ENCODE measurements at regions not wholly inside any gene's neighbourhood (a gene's known extent, or its start where the extent isn't known, plus 50 kb on each side); places are given as distances from the start of the nearest gene placed in this dataset.

DNA sequence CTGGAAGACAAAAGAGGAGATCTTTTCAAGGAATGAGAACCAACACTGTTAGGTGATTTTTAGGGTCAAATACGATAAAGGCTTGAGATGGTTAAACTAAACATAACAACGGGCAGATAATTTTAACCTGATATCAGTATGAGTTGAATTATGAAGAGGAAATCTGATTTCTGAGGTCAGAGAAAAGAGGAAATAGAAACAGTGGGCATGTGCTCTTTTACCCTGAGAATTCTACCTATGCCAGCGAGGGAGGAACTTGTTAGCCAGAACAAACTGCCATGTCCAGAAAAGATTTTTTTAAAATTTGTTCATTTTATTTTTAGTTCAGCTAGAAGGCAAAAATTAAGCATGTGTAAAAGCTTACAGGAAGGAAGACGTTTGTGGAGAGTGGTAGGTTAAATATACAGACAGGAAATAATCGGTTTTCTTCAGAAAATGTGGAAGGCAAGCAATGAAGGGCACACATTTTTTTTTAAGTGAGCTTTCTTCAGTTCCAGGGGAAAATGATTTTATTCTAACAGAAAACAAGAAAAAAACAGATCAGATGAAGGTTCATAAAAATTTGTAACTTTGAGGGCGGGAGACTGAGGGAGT lies 1745.3 kb downstream of the MRPL39 start:
- CTCF ChIA-PET = interaction anchor here (1.0 to 1.5 kb wide), 2 partner anchors 10 to 107 kb away, joined by 5 read pairs; no protein-coding TSS in a partner anchor
- peak overlapping the region; percentile 21 for H3K27ac Mint-ChIP-seq
- intact Hi-C loops (cut with micrococcal nuclease) = no loop called here
- no peaks in the 10 kb centered on the region for H3K9me3 Mint-ChIP-seq (ENCODE audit: insufficient read depth)
- peak overlapping the region; percentile 31 to 76 for H3K27ac ChIP-seq (ENCODE audit: low read length in 2 of 2)
- H3K4me2 ChIP-seq (replicated peaks; ENCODE audit: low read depth, low read length, poor library complexity, severe bottlenecking) = peak overlapping the region; percentile 55
- H3K36me3 ChIP-seq (replicated peaks in 1 of 2; ENCODE audit: control extremely low read depth in 1 of 2, control insufficient read depth in 1 of 2, extremely low read depth in 1 of 2, insufficient read depth in 2 of 2, low read length in 1 of 2) = no peaks in the 10 kb centered on the region
- H3K4me3 ChIP-seq (ENCODE audit: control extremely low read depth in 1 of 5, extremely low read depth in 1 of 5, insufficient read depth in 1 of 5, low read depth in 2 of 5, low read length in 4 of 5) = peak overlapping the region in 1 of 5 experiments; percentile 17
- WGBS (ENCODE audit: insufficient coverage) = 0% methylated on average over 2 of the region's 6 CpGs
- H3K4me1 ChIP-seq (ENCODE audit: control insufficient read depth in 2 of 2, insufficient read depth in 2 of 2, low read length in 2 of 2) = peaks cover 22 to 32% of the 10 kb centered on the region in 2 donors
- peak; percentile 47 for ATAC-seq (ENCODE audit: low read depth)
- POLR2A ChIA-PET = no interaction called here
- peak overlapping the region; percentile 21 for H2AFZ ChIP-seq (ENCODE audit: insufficient read depth, low read depth, low read length, poor library complexity, severe bottlenecking)
- no peaks in the 10 kb centered on the region for H4K20me1 ChIP-seq (ENCODE audit: control insufficient read depth, insufficient read depth, low read length, poor library complexity, severe bottlenecking)
- no peaks in the 10 kb centered on the region for H3K27me3 ChIP-seq (replicated peaks in 1 of 4; ENCODE audit: control extremely low read depth in 1 of 4, control insufficient read depth in 3 of 4, insufficient read depth in 4 of 4, low read length in 3 of 4)
- peaks cover 41% of the 10 kb centered on the region for H3K4me1 Mint-ChIP-seq
- H3K9ac ChIP-seq (ENCODE audit: low read length) = peak overlapping the region; percentile 14
- H3K4me3 Mint-ChIP-seq = peak overlapping the region; percentile 18
- DNase-seq = peak; percentile 52
- H3K79me2 ChIP-seq (ENCODE audit: control insufficient read depth, insufficient read depth, low read length) = no peaks in the 10 kb centered on the region
- peaks cover 0 to 13% (median 0%) of the 10 kb centered on the region in 3 donors for H3K9me3 ChIP-seq (ENCODE audit: control extremely low read depth in 1 of 3, control insufficient read depth in 2 of 3, insufficient read depth in 1 of 3, low read length in 2 of 3)
- TF ChIP-seq, protein P1, sequence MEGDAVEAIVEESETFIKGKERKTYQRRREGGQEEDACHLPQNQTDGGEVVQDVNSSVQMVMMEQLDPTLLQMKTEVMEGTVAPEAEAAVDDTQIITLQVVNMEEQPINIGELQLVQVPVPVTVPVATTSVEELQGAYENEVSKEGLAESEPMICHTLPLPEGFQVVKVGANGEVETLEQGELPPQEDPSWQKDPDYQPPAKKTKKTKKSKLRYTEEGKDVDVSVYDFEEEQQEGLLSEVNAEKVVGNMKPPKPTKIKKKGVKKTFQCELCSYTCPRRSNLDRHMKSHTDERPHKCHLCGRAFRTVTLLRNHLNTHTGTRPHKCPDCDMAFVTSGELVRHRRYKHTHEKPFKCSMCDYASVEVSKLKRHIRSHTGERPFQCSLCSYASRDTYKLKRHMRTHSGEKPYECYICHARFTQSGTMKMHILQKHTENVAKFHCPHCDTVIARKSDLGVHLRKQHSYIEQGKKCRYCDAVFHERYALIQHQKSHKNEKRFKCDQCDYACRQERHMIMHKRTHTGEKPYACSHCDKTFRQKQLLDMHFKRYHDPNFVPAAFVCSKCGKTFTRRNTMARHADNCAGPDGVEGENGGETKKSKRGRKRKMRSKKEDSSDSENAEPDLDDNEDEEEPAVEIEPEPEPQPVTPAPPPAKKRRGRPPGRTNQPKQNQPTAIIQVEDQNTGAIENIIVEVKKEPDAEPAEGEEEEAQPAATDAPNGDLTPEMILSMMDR (IDR thresholded peaks at IDR 0.05) = no peak
- no peak for TF ChIP-seq EZH2 (IDR thresholded peaks at IDR 0.05; ENCODE audit: borderline replicate concordance, insufficient read depth, low read depth, low read length, poor library complexity, severe bottlenecking)
- H3K27me3 Mint-ChIP-seq = no peaks in the 10 kb centered on the region

DNA sequence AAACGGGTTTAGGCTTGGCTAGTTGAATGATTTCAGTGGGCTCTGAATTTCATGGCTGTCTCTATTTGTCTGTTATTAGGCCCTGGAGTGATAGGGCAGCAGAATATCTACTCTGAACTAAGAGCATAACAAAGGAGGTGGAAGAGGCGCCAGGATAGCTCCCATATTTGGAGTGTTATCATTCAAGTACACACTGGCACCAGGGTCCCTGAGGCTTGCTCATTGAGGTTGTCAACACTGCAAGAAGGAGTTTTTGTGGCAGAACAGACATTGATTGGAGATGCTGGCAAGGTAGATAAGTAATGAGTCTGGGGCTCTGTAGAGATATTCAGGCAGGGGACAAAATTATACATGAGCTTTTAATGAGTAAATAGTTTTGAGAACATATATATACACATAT lies 1748.4 kb downstream of the MRPL39 start:
- H3K4me1 Mint-ChIP-seq = peaks cover 39% of the 10 kb centered on the region
- no peak for ATAC-seq (ENCODE audit: low read depth)
- no peak overlapping the region for H3K4me3 Mint-ChIP-seq
- Histone ChIP-seq H3K79me2 (ENCODE audit: control insufficient read depth, insufficient read depth, low read length) (no peaks in the 10 kb centered on the region), H3K4me3 (ENCODE audit: control extremely low read depth in 1 of 5, extremely low read depth in 1 of 5, insufficient read depth in 1 of 5, low read depth in 2 of 5, low read length in 4 of 5) (no peak overlapping the region), H3K9me3 (ENCODE audit: control extremely low read depth in 1 of 3, control insufficient read depth in 2 of 3, insufficient read depth in 1 of 3, low read length in 2 of 3) (peaks cover 0 to 16% (median 0%) of the 10 kb centered on the region in 3 donors), H4K20me1 (ENCODE audit: control insufficient read depth, insufficient read depth, low read length, poor library complexity, severe bottlenecking) (no peaks in the 10 kb centered on the region), H3K27ac (ENCODE audit: low read length in 2 of 2) (peak overlapping the region in 1 of 2 donors; percentile 21), H3K9ac (ENCODE audit: low read length) (no peak overlapping the region), H3K4me1 (ENCODE audit: control insufficient read depth in 2 of 2, insufficient read depth in 2 of 2, low read length in 2 of 2) (peaks cover 27 to 42% of the 10 kb centered on the region in 2 donors), H3K4me2 (replicated peaks; ENCODE audit: low read depth, low read length, poor library complexity, severe bottlenecking) (no peak overlapping the region), H3K27me3 (replicated peaks in 1 of 4; ENCODE audit: control extremely low read depth in 1 of 4, control insufficient read depth in 3 of 4, insufficient read depth in 4 of 4, low read length in 3 of 4) (no peaks in the 10 kb centered on the region), H3K36me3 (replicated peaks in 1 of 2; ENCODE audit: control extremely low read depth in 1 of 2, control insufficient read depth in 1 of 2, extremely low read depth in 1 of 2, insufficient read depth in 2 of 2, low read length in 1 of 2) (no peaks in the 10 kb centered on the region), H2AFZ (ENCODE audit: insufficient read depth, low read depth, low read length, poor library complexity, severe bottlenecking) (peak overlapping the region; percentile 26)
- H3K27me3 Mint-ChIP-seq = no peaks in the 10 kb centered on the region
- intact Hi-C loops (cut with micrococcal nuclease) = loop anchor here (10.0 kb wide), 1 partner anchor 186 kb away; no protein-coding TSS in a partner anchor
- no peaks in the 10 kb centered on the region for H3K9me3 Mint-ChIP-seq (ENCODE audit: insufficient read depth)
- 30% methylated on average over 1 of the region's 2 CpGs for WGBS (ENCODE audit: insufficient coverage)
- TF ChIP-seq EZH2 (IDR thresholded peaks at IDR 0.05; ENCODE audit: borderline replicate concordance, insufficient read depth, low read depth, low read length, poor library complexity, severe bottlenecking) = no peak
- TF ChIP-seq, protein P1 (IDR thresholded peaks at IDR 0.05) = no peak
- CTCF ChIA-PET = interaction anchor here (0.7 to 1.2 kb wide), 2 partner anchors 110 to 660 kb away, joined by 3 to 5 read pairs; no protein-coding TSS in a partner anchor
- no peak for DNase-seq
- POLR2A ChIA-PET = no interaction called here
- H3K27ac Mint-ChIP-seq = peak overlapping the region; percentile 1

Measured in B cell (primary cell).